ENCODE measurements at regions not wholly inside any gene's neighbourhood (a gene's known extent, or its start where the extent isn't known, plus 50 kb on each side); places are given as distances from the start of the nearest gene placed in this dataset.

GRCh38 chr11:29095821-29096220 is 921.0 kb downstream of the KCNA4 start:
- TF ChIP-seq EZH2phosphoT487 (IDR thresholded peaks at IDR 0.05; ENCODE audit: borderline replicate concordance) (no peak), CTCF (conservative IDR thresholded peaks at IDR 0.05; ENCODE audit: low read length) (no peak)

Data from Loucy (cell line).